Loucy (cell line): ENCODE measurements at regions not wholly inside any gene's neighbourhood (a gene's known extent, or its start where the extent isn't known, plus 50 kb on each side); places are given as distances from the start of the nearest gene placed in this dataset.

Experiments
- EZH2phosphoT487 ChIP-seq: fragments of 200-600 bp; IDR thresholded peaks from 2 replicates; pipeline ENCODE4 v1.6.1; 2018; ENCODE audit warnings: antibody characterized with exemption, mild to moderate bottlenecking, moderate library complexity, borderline replicate concordance
- TF ChIP-seq, protein P1 (sequence below): fragments of 200-600 bp; sonication (generic); conservative IDR thresholded peaks from 2 replicates; pipeline ENCODE4 v1.5.1; 2014; ENCODE audit warnings: mild to moderate bottlenecking, antibody characterized with exemption, low read length

DNA sequence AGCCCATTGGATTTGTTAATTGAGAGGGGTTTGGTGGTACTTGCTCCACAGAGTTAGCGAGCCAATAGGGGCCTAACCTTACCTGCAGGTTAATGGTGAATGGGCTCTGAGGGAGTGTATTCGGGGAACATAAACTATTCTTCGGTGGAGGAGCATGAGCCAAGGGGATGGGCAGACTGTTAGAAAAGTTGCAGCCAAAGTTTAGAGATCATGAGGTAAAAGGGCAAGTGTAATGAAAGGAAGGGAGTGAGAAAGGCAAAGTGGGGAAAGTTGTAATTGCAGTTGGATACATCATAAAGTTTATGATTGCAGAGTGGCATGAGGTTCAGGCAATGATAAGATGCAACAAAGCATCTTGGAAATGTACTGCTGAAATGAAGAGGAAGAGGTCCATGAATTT is 142.1 kb upstream of the TBX18 start:
- no peak for TF ChIP-seq EZH2phosphoT487
- TF ChIP-seq, protein P1, sequence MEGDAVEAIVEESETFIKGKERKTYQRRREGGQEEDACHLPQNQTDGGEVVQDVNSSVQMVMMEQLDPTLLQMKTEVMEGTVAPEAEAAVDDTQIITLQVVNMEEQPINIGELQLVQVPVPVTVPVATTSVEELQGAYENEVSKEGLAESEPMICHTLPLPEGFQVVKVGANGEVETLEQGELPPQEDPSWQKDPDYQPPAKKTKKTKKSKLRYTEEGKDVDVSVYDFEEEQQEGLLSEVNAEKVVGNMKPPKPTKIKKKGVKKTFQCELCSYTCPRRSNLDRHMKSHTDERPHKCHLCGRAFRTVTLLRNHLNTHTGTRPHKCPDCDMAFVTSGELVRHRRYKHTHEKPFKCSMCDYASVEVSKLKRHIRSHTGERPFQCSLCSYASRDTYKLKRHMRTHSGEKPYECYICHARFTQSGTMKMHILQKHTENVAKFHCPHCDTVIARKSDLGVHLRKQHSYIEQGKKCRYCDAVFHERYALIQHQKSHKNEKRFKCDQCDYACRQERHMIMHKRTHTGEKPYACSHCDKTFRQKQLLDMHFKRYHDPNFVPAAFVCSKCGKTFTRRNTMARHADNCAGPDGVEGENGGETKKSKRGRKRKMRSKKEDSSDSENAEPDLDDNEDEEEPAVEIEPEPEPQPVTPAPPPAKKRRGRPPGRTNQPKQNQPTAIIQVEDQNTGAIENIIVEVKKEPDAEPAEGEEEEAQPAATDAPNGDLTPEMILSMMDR, result no peak
